GM18868 (cell line): ENCODE measurements at regions not wholly inside any gene's neighbourhood (a gene's known extent, or its start where the extent isn't known, plus 50 kb on each side); places are given as distances from the start of the nearest gene placed in this dataset.
"Not testable (repeated sequence)": the region's sequence is repeated elsewhere in the genome, so short reads cannot be mapped to it uniquely, and the experiment has no call there.

Source experiments
- ATAC-seq: cut with Tn5 transposase; IDR thresholded peaks from one replicate; pipeline ENCODE4 v1.9.1; 2021; ENCODE audit warnings: mild to moderate bottlenecking, moderate library complexity; ENCODE audit not compliant: unreplicated experiment

DNA sequence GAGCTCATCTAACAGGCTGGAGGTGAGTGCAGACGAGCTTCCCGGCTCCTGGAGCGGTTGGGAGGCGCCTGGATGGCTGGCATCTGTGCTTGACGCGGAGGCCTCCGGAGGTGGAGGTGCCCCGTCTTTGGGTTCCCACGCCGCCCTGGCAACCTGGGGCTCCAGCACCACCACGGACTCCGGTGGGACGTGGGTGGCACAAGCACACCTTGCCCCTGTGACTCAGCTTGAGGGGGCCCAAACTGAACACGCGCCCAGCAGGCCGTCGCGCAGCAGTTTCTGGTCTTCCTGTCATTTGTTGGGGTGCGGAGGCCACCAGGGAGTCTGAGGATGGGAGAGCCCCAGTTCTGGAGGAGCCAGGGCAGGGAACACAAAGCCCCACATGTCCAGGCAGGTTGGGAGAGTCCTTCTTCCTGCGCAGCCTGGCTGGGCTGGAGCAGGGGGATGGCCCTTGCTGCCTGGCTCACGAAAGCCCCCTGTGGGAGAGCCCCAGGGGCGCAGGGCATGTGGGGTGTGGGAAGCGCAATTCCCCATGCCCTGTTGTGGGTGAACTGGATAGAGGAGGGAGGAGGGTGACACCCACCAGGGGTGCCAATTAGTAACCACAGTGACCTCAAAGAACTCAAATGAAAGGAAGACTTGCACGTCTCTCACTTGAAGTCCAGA, 1378.6 kb upstream of the DEFB115 start:
- ATAC-seq = peak; percentile 54

DNA sequence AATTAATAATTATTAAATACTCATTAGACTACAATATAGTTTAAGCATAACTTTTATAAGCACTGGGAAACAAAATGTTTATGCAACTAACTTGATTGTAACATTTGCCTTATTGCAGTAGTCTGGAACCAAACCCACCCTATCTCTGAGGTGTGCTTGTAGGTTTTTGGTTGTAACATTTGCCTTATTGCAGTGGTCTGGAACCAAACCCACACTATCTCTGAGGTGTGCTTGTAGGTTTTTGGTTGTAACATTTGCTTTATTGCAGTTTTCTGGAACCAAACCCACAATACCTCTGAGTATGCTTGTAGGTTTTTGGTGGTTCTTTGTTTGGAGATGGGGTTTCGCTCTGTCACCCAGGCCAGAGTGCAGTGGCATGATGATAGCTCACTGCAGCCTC, 1376.4 kb upstream of the DEFB115 start:
- not testable (repeated sequence) for ATAC-seq

DNA sequence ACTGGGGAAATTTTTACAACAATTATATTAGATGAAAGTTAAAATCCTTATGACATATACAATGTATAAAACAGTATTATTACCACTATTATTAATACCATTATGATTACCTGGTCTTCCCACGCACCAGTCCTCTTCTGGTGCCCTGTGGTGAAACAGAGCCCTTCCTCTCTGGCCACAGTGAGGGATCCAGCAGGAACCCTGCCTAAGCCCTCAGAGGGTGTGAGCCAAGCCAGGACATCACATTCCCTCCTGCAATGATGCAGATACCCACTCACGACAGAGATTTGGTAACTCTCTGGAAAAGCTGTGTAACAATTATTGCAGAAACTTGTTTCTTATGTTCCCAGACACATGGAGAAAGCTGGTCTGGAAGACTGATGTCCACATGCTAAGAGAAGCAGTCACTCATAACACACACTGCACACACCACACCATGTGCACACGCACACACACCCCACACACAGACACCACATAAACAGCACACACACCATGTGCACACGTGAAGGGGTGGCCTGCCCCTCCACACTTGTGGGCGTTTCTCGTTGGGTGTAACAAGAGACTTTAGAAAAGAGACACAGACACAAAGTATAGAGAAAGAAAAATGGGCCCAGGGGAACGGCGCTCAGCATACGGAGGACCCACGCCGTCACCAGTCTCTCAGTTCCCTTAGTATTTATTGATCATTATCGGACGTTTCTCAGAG, 1373.8 kb upstream of the DEFB115 start:
- ATAC-seq = not testable (repeated sequence)

- not testable (repeated sequence) for ATAC-seq
Observed at GRCh38 chr20:29884322-29884721, 1373.1 kb upstream of the DEFB115 start.

DNA sequence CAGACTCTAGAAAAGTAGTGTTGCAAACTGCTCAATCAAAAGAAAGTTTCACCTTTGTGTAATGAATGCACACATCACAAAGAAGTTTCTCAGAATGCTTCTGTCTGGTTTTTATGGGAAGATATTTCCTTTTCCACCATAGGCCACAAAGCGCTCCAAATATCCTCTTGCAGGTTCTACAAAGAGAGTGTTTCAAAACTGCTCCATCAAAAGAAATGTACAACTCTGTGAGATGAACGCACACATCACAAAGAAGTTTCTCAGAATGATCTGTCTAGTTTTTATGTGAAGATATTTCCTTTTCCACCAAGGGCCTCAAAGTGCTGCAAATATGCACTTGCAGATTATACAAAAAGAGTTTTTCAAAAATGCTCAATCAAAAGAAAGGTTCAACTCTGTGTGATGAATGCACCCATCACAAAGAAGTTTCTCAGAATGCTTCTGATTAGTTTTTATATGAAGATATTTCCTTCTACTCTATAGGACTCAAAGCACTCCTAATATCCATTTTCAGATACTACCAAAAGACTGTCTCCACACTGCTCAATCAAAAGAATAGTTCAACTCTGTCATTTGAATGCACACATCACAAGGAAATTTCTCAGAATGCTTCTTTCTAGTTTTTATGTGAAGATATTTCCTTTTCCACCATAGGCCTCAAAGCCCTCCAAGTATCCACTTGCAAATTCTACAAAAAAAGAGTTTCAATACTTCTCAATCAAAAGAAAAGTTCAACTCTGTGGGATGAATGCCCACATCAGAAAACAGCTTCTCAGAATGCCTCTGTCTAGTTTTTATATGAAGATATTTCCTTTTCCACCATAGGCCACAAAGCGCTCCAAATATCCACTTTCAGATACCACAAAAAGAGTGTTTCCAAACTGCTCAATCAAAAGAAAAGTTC, 1371.9 kb upstream of the DEFB115 start:
- ATAC-seq = not testable (repeated sequence)

DNA sequence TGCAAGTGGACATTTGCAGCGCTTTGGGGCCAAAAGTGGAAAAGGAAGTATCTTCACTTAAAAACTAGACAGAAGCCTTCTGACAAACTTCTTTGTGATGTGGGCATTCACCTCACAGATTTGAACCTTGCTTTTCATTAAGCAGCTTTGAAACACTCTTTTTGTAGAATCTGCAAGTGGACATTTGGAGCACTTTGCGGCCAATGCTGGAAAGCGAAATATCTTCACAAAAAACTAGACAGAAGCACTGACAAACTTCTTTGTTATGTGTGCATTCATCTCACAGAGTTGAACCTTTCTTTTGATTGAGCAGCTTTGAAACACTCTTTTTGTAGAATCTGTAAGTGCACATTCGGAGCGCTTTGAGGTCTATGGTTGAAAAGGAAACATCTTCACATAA, 1365.9 kb upstream of the DEFB115 start:
- ATAC-seq = not testable (repeated sequence)
